SK-N-MC (cell line): ENCODE measurements at regions not wholly inside any gene's neighbourhood (a gene's known extent, or its start where the extent isn't known, plus 50 kb on each side); places are given as distances from the start of the nearest gene placed in this dataset.

Experiments used
- EZH2 ChIP-seq: fragments of 200-600 bp; sonication (generic); IDR thresholded peaks from one replicate; pipeline ENCODE4 v1.6.1; 2017; ENCODE audit warnings: antibody characterized with exemption
- FOXP2 ChIP-seq: optimal IDR thresholded peaks from 2 replicates; pipeline ENCODE3; 2011; ENCODE audit warnings: mild to moderate bottlenecking, moderate library complexity; ENCODE audit not compliant: insufficient read depth; ENCODE audit errors: extremely low read length, control extremely low read depth
- POLR2AphosphoS5 ChIP-seq: IDR thresholded peaks from 2 replicates; pipeline ENCODE4 v1.6.1; 2012; ENCODE audit warnings: mild to moderate bottlenecking, low read depth, low read length, borderline replicate concordance

DNA sequence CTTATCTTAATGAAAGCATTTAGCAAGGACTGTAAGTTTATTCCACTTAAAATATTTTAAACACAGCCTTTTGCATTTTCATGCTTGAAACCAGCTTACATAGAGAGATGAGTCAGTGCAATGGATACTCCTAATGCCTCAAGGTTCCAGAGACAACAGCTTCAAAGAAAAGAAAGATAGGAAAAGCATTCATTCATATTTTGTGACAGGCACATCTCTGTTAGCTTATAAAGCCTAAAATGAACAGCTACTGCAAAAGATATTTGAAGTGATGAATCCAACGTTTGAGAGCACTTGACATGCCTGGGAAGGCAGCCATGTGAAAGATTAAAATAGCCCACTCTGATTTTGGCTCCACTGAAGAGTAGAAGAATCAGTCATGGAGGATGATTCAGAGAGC, 814.5 kb downstream of the RPS29 start:
- TF ChIP-seq POLR2AphosphoS5 = no peak
- TF ChIP-seq EZH2 = no peak
- no peak for TF ChIP-seq FOXP2
